ENCODE measurements at regions not wholly inside any gene's neighbourhood (a gene's known extent, or its start where the extent isn't known, plus 50 kb on each side); places are given as distances from the start of the nearest gene placed in this dataset.

DNA sequence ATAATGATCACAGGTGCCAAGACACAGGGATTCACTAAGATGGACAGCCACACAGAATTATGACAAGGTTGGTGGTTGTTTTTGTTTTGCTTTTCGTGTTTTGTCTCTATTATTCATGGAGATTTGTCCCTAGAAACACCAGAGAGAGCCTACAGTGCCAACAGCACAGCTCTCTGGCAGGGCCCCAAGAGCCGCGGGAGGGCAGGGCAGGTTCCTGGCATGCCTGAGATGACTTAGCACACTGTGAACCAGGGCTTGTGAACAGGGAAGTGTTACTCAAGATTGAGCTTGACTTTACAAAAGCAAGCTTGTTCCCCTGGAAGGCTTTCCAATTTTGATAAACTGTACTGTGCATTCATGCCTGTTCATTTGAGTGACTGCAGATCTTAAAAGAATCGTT is 437.4 kb upstream of the SALL3 start:
- no peak for DNase-seq (ENCODE audit: low spot score, unreplicated experiment)
- no peaks in the 10 kb centered on the region for H3K36me3 Mint-ChIP-seq (ENCODE audit: insufficient read depth)
- no peaks in the 10 kb centered on the region for H3K4me1 Mint-ChIP-seq (ENCODE audit: low read depth)
- H3K4me3 Mint-ChIP-seq (ENCODE audit: low read depth) = no peak overlapping the region
- H3K27me3 Mint-ChIP-seq = peaks cover 21% of the 10 kb centered on the region
- TF ChIP-seq, protein P1, sequence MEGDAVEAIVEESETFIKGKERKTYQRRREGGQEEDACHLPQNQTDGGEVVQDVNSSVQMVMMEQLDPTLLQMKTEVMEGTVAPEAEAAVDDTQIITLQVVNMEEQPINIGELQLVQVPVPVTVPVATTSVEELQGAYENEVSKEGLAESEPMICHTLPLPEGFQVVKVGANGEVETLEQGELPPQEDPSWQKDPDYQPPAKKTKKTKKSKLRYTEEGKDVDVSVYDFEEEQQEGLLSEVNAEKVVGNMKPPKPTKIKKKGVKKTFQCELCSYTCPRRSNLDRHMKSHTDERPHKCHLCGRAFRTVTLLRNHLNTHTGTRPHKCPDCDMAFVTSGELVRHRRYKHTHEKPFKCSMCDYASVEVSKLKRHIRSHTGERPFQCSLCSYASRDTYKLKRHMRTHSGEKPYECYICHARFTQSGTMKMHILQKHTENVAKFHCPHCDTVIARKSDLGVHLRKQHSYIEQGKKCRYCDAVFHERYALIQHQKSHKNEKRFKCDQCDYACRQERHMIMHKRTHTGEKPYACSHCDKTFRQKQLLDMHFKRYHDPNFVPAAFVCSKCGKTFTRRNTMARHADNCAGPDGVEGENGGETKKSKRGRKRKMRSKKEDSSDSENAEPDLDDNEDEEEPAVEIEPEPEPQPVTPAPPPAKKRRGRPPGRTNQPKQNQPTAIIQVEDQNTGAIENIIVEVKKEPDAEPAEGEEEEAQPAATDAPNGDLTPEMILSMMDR (IDR thresholded peaks at IDR 0.05; ENCODE audit: unreplicated experiment) = no peak
- no peaks in the 10 kb centered on the region for H3K9me3 Mint-ChIP-seq (ENCODE audit: low read depth)
- no peak overlapping the region for H3K27ac Mint-ChIP-seq

DNA sequence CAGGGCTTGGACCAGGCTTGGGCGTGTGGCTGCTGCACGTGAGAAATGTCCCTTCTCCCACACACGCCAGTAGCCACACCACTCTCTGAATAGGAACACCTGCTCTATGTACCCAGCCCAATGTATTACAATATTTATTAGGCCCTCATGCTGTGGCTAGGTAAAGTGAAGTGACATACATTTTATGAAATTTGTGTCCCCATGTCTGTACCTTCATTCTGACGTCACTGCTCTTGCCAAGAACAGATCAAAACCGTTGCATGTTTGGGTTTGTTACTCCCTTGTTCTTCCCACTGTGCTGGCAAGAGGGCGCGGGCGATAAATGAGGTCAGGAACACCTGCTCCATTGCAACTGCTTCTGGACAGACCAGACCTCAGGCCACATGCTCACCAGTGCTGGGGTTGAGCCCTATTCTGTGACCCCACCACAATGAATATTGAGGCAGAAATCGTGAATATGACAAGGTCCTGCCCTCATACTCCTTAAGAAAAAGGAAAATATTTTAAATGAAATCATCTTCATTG is 436.4 kb upstream of the SALL3 start:
- no peak overlapping the region for H3K4me3 Mint-ChIP-seq (ENCODE audit: low read depth)
- peaks cover 21% of the 10 kb centered on the region for H3K27me3 Mint-ChIP-seq
- TF ChIP-seq, protein P1 (IDR thresholded peaks at IDR 0.05; ENCODE audit: unreplicated experiment) = no peak
- no peak overlapping the region for H3K27ac Mint-ChIP-seq
- no peaks in the 10 kb centered on the region for H3K4me1 Mint-ChIP-seq (ENCODE audit: low read depth)
- H3K36me3 Mint-ChIP-seq (ENCODE audit: insufficient read depth) = no peaks in the 10 kb centered on the region
- no peak for DNase-seq (ENCODE audit: low spot score, unreplicated experiment)
- no peaks in the 10 kb centered on the region for H3K9me3 Mint-ChIP-seq (ENCODE audit: low read depth)

- TF ChIP-seq, protein P1 (IDR thresholded peaks at IDR 0.05; ENCODE audit: unreplicated experiment) = no peak
- peaks cover 8% of the 10 kb centered on the region for H3K9me3 Mint-ChIP-seq (ENCODE audit: low read depth)
- no peaks in the 10 kb centered on the region for H3K4me1 Mint-ChIP-seq (ENCODE audit: low read depth)
- no peak for DNase-seq (ENCODE audit: low spot score, unreplicated experiment)
- H3K36me3 Mint-ChIP-seq (ENCODE audit: insufficient read depth) = no peaks in the 10 kb centered on the region
- no peak overlapping the region for H3K4me3 Mint-ChIP-seq (ENCODE audit: low read depth)
- peaks cover 17% of the 10 kb centered on the region for H3K27me3 Mint-ChIP-seq
- no peak overlapping the region for H3K27ac Mint-ChIP-seq
These were observed 433.3 kb upstream of the SALL3 start for GRCh38 chr18:78546281-78546680.

DNA sequence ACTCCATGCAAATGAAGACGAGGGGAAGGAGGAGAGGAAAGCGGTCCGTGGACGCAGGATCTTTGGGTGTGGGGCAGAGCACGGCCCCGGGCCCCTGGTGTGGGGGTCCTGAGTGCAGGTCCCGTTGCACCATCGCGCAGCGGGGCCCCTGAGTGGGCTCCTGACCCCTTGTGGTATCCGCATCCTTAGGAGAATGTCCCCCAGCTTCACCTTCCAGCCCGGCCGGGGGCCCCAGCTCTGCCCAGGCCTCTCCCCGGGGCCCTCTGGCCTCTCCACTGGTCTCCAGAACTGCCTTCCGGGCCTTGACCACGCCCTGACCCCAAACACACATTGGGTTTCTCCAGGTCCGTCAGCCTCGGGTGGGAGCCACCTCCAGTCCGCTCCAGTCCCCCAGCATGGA is 431.8 kb upstream of the SALL3 start:
- DNase-seq (ENCODE audit: low spot score, unreplicated experiment) = no peak
- H3K9me3 Mint-ChIP-seq (ENCODE audit: low read depth) = peaks cover 8% of the 10 kb centered on the region
- H3K36me3 Mint-ChIP-seq (ENCODE audit: insufficient read depth) = no peaks in the 10 kb centered on the region
- H3K27me3 Mint-ChIP-seq = peaks cover 8% of the 10 kb centered on the region
- no peak overlapping the region for H3K27ac Mint-ChIP-seq
- TF ChIP-seq, protein P1 (IDR thresholded peaks at IDR 0.05; ENCODE audit: unreplicated experiment) = no peak
- H3K4me1 Mint-ChIP-seq (ENCODE audit: low read depth) = no peaks in the 10 kb centered on the region
- H3K4me3 Mint-ChIP-seq (ENCODE audit: low read depth) = no peak overlapping the region

DNA sequence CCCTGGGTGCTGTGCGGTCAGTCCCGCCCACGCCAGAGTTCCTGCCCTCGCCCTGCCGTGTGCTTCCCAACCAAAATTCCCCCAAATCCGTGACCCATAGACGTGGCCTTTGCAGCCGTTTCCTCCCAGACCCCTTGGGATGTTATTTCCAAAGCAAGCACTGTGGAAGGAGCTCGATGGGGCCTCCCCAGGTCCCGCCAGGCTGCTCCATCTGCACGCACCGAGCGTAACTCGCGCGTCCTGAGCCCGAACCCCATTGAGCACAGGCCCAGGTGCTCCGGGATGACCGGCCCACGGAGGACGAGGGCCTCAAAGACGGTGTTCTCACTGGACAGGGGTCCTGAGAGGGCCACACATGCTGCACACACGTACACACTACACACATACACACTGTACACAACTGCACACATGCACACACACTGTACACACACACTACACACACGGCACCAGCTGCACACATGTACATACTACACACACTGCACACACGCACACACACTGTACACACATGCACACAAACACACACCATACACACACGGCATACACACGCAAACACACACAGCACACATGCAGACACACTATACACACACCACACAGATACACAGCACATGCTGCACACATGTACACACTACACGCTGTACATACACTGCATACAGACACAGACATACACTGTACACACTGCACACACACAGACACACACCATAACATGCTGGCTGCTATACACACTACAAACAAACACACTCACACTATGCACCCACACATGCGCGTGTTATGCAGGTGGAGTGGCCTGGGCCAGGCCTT is 431.2 kb upstream of the SALL3 start:
- Mint-ChIP-seq H3K4me3 (ENCODE audit: low read depth) (no peak overlapping the region), H3K27ac (no peak overlapping the region), H3K36me3 (ENCODE audit: insufficient read depth) (no peaks in the 10 kb centered on the region), H3K9me3 (ENCODE audit: low read depth) (peaks cover 8% of the 10 kb centered on the region), H3K4me1 (ENCODE audit: low read depth) (no peaks in the 10 kb centered on the region), H3K27me3 (peaks cover 8% of the 10 kb centered on the region)
- TF ChIP-seq, protein P1 (IDR thresholded peaks at IDR 0.05; ENCODE audit: unreplicated experiment) = no peak
- no peak for DNase-seq (ENCODE audit: low spot score, unreplicated experiment)
